ENCODE measurements at regions not wholly inside any gene's neighbourhood (a gene's known extent, or its start where the extent isn't known, plus 50 kb on each side); places are given as distances from the start of the nearest gene placed in this dataset.

DNA sequence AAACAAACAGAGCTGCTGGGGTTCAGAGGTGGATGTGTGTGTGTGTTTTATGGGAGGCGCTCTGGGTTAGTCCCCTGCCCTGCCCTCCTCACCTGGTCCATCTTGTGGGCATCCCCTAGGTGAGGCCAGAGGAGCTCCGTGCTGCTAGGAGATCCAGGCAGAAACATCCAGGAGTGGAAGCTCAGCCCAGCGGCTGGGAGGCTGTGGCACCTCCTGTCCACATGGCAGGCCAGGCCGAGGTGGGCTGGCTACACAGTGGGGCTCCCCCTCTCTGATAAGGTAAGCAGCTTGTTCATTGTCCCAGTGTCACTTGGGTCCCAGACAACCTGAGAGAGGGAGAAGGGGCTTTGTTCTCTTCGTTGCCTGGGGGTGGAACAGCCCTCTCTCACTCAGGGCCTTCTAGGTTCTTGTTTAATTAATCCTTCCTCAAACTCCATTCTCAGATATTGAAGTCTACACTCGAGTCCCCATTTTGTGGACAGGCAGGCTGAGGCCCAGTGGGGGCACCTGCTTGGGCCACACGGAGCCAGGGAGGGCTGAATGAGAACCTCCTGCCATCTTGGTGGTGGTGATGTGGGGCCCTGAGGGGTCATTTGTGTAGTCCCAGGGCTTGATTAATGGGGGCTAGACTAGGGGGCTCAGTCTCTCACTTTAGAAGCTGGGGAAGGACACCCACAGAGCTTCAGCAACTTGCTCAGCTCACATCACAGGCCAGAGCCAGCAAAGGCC is 216.8 kb upstream of the GPR26 start:
- no peak overlapping the region for H3K27ac ChIP-seq
- TF ChIP-seq ZFX (IDR thresholded peaks at IDR 0.05; ENCODE audit: borderline replicate concordance) = no peak
- TF ChIP-seq, protein P1, sequence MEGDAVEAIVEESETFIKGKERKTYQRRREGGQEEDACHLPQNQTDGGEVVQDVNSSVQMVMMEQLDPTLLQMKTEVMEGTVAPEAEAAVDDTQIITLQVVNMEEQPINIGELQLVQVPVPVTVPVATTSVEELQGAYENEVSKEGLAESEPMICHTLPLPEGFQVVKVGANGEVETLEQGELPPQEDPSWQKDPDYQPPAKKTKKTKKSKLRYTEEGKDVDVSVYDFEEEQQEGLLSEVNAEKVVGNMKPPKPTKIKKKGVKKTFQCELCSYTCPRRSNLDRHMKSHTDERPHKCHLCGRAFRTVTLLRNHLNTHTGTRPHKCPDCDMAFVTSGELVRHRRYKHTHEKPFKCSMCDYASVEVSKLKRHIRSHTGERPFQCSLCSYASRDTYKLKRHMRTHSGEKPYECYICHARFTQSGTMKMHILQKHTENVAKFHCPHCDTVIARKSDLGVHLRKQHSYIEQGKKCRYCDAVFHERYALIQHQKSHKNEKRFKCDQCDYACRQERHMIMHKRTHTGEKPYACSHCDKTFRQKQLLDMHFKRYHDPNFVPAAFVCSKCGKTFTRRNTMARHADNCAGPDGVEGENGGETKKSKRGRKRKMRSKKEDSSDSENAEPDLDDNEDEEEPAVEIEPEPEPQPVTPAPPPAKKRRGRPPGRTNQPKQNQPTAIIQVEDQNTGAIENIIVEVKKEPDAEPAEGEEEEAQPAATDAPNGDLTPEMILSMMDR (IDR thresholded peaks at IDR 0.05) = no peak

DNA sequence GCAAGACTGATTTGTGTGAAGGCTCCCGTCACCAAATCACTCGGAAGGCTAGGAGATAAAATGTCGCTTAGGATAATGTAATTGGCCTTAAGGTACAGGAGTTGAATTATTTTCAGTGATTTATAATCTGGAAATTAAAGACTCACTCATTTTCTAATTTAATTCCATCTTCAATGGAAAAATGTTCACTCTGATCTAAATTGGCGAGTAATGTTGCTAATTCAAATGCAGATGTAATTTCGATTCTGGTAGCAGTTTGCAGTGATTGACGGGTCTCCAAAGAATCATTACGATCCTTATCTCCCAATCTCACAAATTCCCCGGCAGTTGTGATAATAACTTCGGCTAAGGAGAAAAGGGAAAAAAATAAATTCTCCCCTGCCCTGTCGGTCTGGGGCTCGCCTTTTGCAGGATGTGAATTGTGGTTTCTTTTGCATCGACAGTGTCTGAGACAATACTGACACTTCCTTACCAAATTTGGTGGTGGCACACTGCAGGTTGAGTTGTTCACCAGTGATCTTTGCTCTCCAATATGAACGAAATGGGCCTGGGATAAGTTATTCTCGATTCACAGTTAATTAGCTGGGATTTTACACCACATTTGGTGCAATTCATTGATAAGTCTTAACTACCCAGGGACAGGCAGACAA is 215.1 kb upstream of the GPR26 start:
- H3K27ac ChIP-seq = no peak overlapping the region
- TF ChIP-seq, protein P1 (IDR thresholded peaks at IDR 0.05) = no peak
- no peak for TF ChIP-seq ZFX (IDR thresholded peaks at IDR 0.05; ENCODE audit: borderline replicate concordance)

DNA sequence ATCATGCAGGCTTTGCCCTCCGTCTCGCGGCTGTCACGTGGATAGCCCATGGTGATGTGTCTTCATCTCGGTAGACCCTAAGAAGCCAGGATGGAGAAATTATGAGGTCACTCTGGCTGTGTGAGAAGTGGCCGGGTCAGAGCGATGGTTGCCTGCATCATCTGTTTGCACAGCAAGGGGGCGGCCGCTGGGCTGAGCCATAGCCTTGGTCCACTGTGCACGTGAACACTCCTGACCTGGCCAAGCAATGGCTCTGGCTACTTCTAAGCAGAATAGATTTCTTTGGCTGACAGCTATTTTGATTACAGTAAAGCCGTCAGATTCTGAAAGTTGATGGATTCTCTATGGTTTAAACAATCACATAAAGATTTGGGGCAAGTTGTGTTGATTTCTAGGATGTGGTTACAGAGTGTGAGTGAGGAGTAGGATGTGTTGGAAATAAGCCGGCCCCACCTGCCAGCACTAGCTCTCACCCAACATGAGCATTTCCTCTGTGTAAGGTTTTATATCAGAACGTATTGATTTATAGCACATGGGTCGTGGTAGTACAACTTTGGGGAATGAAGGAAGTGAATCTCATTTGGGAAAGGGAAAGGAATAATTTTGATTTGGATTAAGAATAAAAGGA is 214.4 kb upstream of the GPR26 start:
- TF ChIP-seq, protein P1 (IDR thresholded peaks at IDR 0.05) = peak; percentile 56
- TF ChIP-seq ZFX (IDR thresholded peaks at IDR 0.05; ENCODE audit: borderline replicate concordance) = no peak
- H3K27ac ChIP-seq = no peak overlapping the region

DNA sequence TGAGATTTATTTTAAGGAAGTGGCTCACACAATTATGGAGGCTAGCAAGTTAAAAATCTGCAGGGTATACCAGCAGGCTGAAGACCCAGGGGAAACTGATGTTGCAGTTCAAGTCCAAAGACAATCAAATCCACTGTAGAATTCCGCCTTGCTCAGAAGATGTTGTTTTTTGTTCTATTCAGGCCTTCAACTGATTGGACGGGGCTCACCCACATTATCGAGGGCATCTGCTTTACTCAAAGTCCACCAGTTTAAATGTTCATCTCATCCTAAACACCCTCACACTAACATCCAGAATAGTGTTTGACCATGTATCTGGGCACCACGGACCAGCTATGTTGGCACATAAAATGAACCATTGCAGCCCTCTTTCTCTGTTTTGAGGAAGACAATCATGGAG is 211.2 kb upstream of the GPR26 start:
- TF ChIP-seq, protein P1 (IDR thresholded peaks at IDR 0.05) = no peak
- TF ChIP-seq ZFX (IDR thresholded peaks at IDR 0.05; ENCODE audit: borderline replicate concordance) = no peak
- H3K27ac ChIP-seq = no peak overlapping the region

DNA sequence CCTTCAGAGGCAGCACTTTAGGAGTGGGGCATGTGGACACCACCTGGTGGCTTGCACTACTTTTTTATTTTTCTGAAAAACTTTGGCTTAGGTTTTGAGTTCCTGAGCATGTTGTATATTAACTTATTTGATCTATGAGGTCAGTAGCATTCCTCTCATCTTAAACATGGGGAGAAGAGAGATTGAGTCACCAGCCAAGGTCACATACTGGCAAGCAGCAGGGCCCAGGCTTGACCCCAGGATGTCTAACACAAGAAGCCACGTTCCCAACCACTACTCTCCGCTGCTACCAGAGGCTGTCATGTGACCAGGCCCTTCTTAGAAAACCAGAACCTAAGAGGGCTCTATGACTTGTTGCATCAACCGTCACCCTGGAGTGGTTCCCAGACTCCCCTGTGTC is 210.3 kb upstream of the GPR26 start:
- TF ChIP-seq, protein P1 (IDR thresholded peaks at IDR 0.05) = no peak
- no peak for TF ChIP-seq ZFX (IDR thresholded peaks at IDR 0.05; ENCODE audit: borderline replicate concordance)
- no peak overlapping the region for H3K27ac ChIP-seq

DNA sequence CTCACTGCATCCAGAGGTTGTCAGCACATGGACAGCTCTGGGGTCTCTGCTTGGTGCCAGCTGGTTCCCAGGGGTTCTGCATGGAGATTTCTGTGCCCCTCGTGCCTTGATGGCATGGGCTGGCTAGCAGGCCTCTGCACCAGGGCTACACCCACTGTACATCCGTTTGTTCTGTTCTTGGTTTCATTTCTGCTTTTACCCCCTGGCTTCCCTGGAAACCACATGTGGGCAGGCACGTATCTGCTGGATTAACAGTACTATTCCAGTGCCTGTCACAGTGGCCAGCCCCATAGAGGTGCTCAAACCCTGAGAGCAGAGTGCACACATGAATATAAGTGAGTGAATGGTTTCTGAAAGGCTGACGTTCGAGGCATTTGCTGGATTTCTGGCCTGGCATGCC is 207.2 kb upstream of the GPR26 start:
- H3K27ac ChIP-seq = no peak overlapping the region
- TF ChIP-seq, protein P1 (IDR thresholded peaks at IDR 0.05) = no peak
- no peak for TF ChIP-seq ZFX (IDR thresholded peaks at IDR 0.05; ENCODE audit: borderline replicate concordance)
